ENCODE measurements at regions not wholly inside any gene's neighbourhood (a gene's known extent, or its start where the extent isn't known, plus 50 kb on each side); places are given as distances from the start of the nearest gene placed in this dataset.

GRCh38 chr4:79209081-79209480 lies 116.8 kb downstream of the NAA11 start:
- DNase-seq: no peak
- H3K9me3 ChIP-seq: peaks cover 0 to 14% (median 6%) of the 10 kb centered on the region in 4 donors
- no peak overlapping the region for H3K27ac ChIP-seq
- 57 to 80% (median 75%) methylated on average over 3 of the region's 3 CpGs for WGBS, 5 donors
- H3K4me1 ChIP-seq: peaks cover 0 to 3% (median 0%) of the 10 kb centered on the region in 4 donors
- no peak overlapping the region for H3K4me3 ChIP-seq
- H3K36me3 ChIP-seq: no peaks in the 10 kb centered on the region
- intact Hi-C loops (cut with DNase I; ENCODE audit: low total_unique reads): no loop called here
- H3K27me3 ChIP-seq: no peaks in the 10 kb centered on the region
- TF ChIP-seq EP300 (IDR thresholded peaks at IDR 0.05): no peak
- TF ChIP-seq POLR2AphosphoS5 (IDR thresholded peaks at IDR 0.05): no peak
- TF ChIP-seq CTCF (IDR thresholded peaks at IDR 0.05): no peak
- TF ChIP-seq POLR2A (IDR thresholded peaks at IDR 0.05): no peak

GRCh38 chr4:79207281-79207680 lies 118.6 kb downstream of the NAA11 start:
- H3K27ac ChIP-seq: no peak overlapping the region
- H3K4me3 ChIP-seq: no peak overlapping the region
- peaks cover 0 to 14% (median 6%) of the 10 kb centered on the region in 4 donors for H3K9me3 ChIP-seq
- no peak for DNase-seq
- intact Hi-C loops (cut with DNase I; ENCODE audit: low total_unique reads): no loop called here
- no peak for TF ChIP-seq CTCF (IDR thresholded peaks at IDR 0.05)
- no peak for TF ChIP-seq EP300 (IDR thresholded peaks at IDR 0.05)
- no peak for TF ChIP-seq POLR2AphosphoS5 (IDR thresholded peaks at IDR 0.05)
- no peak for TF ChIP-seq POLR2A (IDR thresholded peaks at IDR 0.05)
- no peaks in the 10 kb centered on the region for H3K36me3 ChIP-seq
- no peaks in the 10 kb centered on the region for H3K27me3 ChIP-seq
- peaks cover 0 to 3% (median 0%) of the 10 kb centered on the region in 4 donors for H3K4me1 ChIP-seq

- Histone ChIP-seq H3K4me1 (peaks cover 0 to 3% (median 0%) of the 10 kb centered on the region in 4 donors), H3K4me3 (no peak overlapping the region), H3K36me3 (no peaks in the 10 kb centered on the region), H3K27me3 (no peaks in the 10 kb centered on the region), H3K27ac (no peak overlapping the region), H3K9me3 (peaks cover 0 to 14% (median 6%) of the 10 kb centered on the region in 4 donors)
- intact Hi-C loops (cut with DNase I; ENCODE audit: low total_unique reads): no loop called here
- TF ChIP-seq POLR2A (IDR thresholded peaks at IDR 0.05) (no peak), EP300 (IDR thresholded peaks at IDR 0.05) (no peak), POLR2AphosphoS5 (IDR thresholded peaks at IDR 0.05) (no peak), CTCF (IDR thresholded peaks at IDR 0.05) (no peak)
- no peak for DNase-seq
- 87 to 94% (median 91%) methylated on average over 4 of the region's 4 CpGs for WGBS, 5 donors
Measured at GRCh38 chr4:79206660-79207059, 119.2 kb downstream of the NAA11 start.

GRCh38 chr4:79205121-79205520 lies 120.7 kb downstream of the NAA11 start:
- intact Hi-C loops (cut with DNase I; ENCODE audit: low total_unique reads): no loop called here

More at GRCh38 chr4:79205121-79205520, 120.7 kb downstream of the NAA11 start:
- H3K36me3 ChIP-seq: no peaks in the 10 kb centered on the region
- peaks cover 0 to 14% (median 6%) of the 10 kb centered on the region in 4 donors for H3K9me3 ChIP-seq
- WGBS, 5 donors: 69 to 85% (median 77%) methylated on average over 3 of the region's 3 CpGs
- no peaks in the 10 kb centered on the region for H3K27me3 ChIP-seq
- H3K4me3 ChIP-seq: no peak overlapping the region
- TF ChIP-seq POLR2A (IDR thresholded peaks at IDR 0.05) (no peak), POLR2AphosphoS5 (IDR thresholded peaks at IDR 0.05) (no peak), EP300 (IDR thresholded peaks at IDR 0.05) (no peak), CTCF (IDR thresholded peaks at IDR 0.05) (no peak)
- H3K27ac ChIP-seq: no peak overlapping the region
- DNase-seq: no peak
- peaks cover 0 to 3% (median 0%) of the 10 kb centered on the region in 4 donors for H3K4me1 ChIP-seq

Measured in stomach (tissue), 8 donors.